ENCODE measurements at regions not wholly inside any gene's neighbourhood (a gene's known extent, or its start where the extent isn't known, plus 50 kb on each side); places are given as distances from the start of the nearest gene placed in this dataset.

DNA sequence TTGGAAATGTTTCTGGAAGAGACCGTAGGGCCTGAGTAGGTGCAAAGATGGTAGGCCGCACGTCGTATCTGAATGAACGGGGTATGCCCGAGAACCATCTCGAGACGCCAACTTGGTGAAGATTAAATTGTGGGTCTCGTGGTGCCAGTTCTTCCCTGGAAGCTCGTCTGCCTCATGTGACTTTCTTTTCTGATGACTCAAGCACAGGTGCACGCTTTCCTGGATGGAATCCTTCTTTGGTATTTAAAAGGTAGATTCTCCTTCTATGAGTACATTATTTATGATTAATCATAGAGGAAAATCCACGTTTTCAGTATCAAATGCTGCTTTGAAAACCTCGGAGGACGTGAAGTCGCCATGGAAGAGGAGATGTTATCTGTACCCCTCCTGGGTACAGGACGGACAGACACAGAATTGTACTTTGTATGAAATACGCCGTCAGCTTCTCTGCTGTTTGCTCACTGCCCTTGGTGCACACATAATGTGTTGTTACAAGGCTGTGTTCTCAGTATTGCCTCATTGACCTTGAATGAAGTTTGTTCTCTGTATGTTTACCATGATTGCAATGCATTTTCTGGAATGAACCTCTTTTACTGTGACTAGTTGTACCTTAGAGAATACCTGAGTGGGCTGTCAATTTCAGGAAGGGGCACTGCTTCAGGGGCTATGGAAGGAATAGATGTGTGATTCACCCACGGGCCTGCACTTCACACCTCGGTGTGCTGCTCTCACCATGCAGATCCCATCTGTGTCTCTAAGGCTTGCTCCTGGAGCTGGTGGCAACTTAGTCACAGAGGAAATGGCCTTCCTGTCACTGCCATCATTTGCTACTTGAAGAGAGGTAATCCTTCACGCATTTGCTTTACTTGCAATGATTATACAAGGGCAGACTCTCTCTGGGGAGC, 137.3 kb upstream of the RTL1 start (continued):
- no peak for TF ChIP-seq POLR2G (IDR thresholded peaks at IDR 0.05; ENCODE audit: low read depth, low read length)
- no peak for TF ChIP-seq KLF11 (CRISPR knock-in tag; IDR thresholded peaks at IDR 0.05)
- no peak for TF ChIP-seq KDM2A (CRISPR knock-in tag; IDR thresholded peaks at IDR 0.05; ENCODE audit: borderline replicate concordance, low read depth)
- no peak for TF ChIP-seq PTBP1 (IDR thresholded peaks at IDR 0.05; ENCODE audit: low read depth, low read length, poor library complexity, severe bottlenecking)
- no peak for TF ChIP-seq ZNF282 (IDR thresholded peaks at IDR 0.05; ENCODE audit: partially characterized antibody)
- no peak for TF ChIP-seq NFATC3 (CRISPR knock-in tag; IDR thresholded peaks at IDR 0.05)
- no peak for TF ChIP-seq ZNF781 (CRISPR knock-in tag; IDR thresholded peaks at IDR 0.05; ENCODE audit: borderline replicate concordance, not compliant biosample characterization)
- TF ChIP-seq ZNF572 (CRISPR knock-in tag; IDR thresholded peaks at IDR 0.05) = no peak
- TF ChIP-seq ZFP41 (CRISPR knock-in tag; IDR thresholded peaks at IDR 0.05; ENCODE audit: borderline replicate concordance) = no peak
- TF ChIP-seq MEIS1 (CRISPR knock-in tag; IDR thresholded peaks at IDR 0.05; ENCODE audit: borderline replicate concordance) = no peak
- TF ChIP-seq ZSCAN31 (CRISPR knock-in tag; IDR thresholded peaks at IDR 0.05; ENCODE audit: low read depth) = no peak
- no peak for TF ChIP-seq MAF1 (CRISPR knock-in tag; IDR thresholded peaks at IDR 0.05; ENCODE audit: borderline replicate concordance)
- no peak for TF ChIP-seq TCF12 (IDR thresholded peaks at IDR 0.05)
- no peak for TF ChIP-seq TCF12 (CRISPR knock-in tag; IDR thresholded peaks at IDR 0.05)
- no peak for TF ChIP-seq SNAPC2 (CRISPR knock-in tag; IDR thresholded peaks at IDR 0.05)
- no peak for TF ChIP-seq RFX5 (IDR thresholded peaks at IDR 0.05; ENCODE audit: low read depth, low read length)
- 0 out of 2 replicates have a peak, but pooled peaks have one; percentile 33 for TF ChIP-seq SALL2 (CRISPR knock-in tag; IDR thresholded peaks at IDR 0.05)
- TF ChIP-seq SIX4 (CRISPR knock-in tag; IDR thresholded peaks at IDR 0.05) = 0 out of 2 replicates have a peak, but pooled peaks have one; percentile 15
- TF ChIP-seq, protein P1, sequence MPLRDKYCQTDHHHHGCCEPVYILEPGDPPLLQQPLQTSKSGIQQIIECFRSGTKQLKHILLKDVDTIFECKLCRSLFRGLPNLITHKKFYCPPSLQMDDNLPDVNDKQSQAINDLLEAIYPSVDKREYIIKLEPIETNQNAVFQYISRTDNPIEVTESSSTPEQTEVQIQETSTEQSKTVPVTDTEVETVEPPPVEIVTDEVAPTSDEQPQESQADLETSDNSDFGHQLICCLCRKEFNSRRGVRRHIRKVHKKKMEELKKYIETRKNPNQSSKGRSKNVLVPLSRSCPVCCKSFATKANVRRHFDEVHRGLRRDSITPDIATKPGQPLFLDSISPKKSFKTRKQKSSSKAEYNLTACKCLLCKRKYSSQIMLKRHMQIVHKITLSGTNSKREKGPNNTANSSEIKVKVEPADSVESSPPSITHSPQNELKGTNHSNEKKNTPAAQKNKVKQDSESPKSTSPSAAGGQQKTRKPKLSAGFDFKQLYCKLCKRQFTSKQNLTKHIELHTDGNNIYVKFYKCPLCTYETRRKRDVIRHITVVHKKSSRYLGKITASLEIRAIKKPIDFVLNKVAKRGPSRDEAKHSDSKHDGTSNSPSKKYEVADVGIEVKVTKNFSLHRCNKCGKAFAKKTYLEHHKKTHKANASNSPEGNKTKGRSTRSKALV (CRISPR knock-in tag; IDR thresholded peaks at IDR 0.05) = no peak
- no peak for TF ChIP-seq SMAD9 (CRISPR knock-in tag; IDR thresholded peaks at IDR 0.05)
- no peak for TF ChIP-seq ZFP36L1 (CRISPR knock-in tag; IDR thresholded peaks at IDR 0.05)
- TF ChIP-seq, protein P2, sequence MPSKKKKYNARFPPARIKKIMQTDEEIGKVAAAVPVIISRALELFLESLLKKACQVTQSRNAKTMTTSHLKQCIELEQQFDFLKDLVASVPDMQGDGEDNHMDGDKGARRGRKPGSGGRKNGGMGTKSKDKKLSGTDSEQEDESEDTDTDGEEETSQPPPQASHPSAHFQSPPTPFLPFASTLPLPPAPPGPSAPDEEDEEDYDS (CRISPR knock-in tag; IDR thresholded peaks at IDR 0.05) = no peak
- TF ChIP-seq XRCC5 (optimal IDR thresholded peaks at IDR 0.05; ENCODE audit: low read length) = no peak
- no peak for TF ChIP-seq SSRP1 (CRISPR knock-in tag; IDR thresholded peaks at IDR 0.05)
- no peak for TF ChIP-seq ZNF326 (CRISPR knock-in tag; IDR thresholded peaks at IDR 0.05; ENCODE audit: borderline replicate concordance)
- TF ChIP-seq, protein P3, sequence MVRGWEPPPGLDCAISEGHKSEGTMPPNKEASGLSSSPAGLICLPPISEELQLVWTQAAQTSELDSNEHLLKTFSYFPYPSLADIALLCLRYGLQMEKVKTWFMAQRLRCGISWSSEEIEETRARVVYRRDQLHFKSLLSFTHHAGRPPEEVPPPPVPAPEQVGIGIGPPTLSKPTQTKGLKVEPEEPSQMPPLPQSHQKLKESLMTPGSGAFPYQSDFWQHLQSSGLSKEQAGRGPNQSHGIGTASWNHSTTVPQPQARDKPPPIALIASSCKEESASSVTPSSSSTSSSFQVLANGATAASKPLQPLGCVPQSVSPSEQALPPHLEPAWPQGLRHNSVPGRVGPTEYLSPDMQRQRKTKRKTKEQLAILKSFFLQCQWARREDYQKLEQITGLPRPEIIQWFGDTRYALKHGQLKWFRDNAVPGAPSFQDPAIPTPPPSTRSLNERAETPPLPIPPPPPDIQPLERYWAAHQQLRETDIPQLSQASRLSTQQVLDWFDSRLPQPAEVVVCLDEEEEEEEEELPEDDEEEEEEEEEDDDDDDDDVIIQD (CRISPR knock-in tag; IDR thresholded peaks at IDR 0.05; ENCODE audit: low read depth) = no peak
- no peak for TF ChIP-seq ZNF879 (CRISPR knock-in tag; IDR thresholded peaks at IDR 0.05)
- TF ChIP-seq BHLHE40 (IDR thresholded peaks at IDR 0.05; ENCODE audit: low read length) = peak; percentile 83
- no peak for TF ChIP-seq ZNF333 (CRISPR knock-in tag; IDR thresholded peaks at IDR 0.05; ENCODE audit: borderline replicate concordance)
- no peak for TF ChIP-seq ZNF121 (CRISPR knock-in tag; IDR thresholded peaks at IDR 0.05)
